ENCODE measurements at regions not wholly inside any gene's neighbourhood (a gene's known extent, or its start where the extent isn't known, plus 50 kb on each side); places are given as distances from the start of the nearest gene placed in this dataset.

- DNase-seq: peak; percentile 15
Observed at GRCh38 chr6:14927398-14927797, 318.5 kb upstream of the JARID2 start.

- DNase-seq: no peak
Observed at GRCh38 chr6:14929291-14929690, 316.6 kb upstream of the JARID2 start.

GRCh38 chr6:14930366-14930989 is 315.4 kb upstream of the JARID2 start:
- DNase-seq: peak; percentile 11

GRCh38 chr6:14932485-14933182 is 313.2 kb upstream of the JARID2 start:
- peak; percentile 29 for DNase-seq

- no peak for DNase-seq
Observed at GRCh38 chr6:14933183-14933544, 312.7 kb upstream of the JARID2 start.

- DNase-seq: no peak
Observed at GRCh38 chr6:14934013-14934412, 311.9 kb upstream of the JARID2 start.

GRCh38 chr6:14934844-14935243 is 311.0 kb upstream of the JARID2 start:
- no peak for DNase-seq

GRCh38 chr6:14936861-14937260 is 309.0 kb upstream of the JARID2 start:
- DNase-seq: no peak

- DNase-seq: peak; percentile 13
Observed at GRCh38 chr6:14943116-14943515, 302.8 kb upstream of the JARID2 start.

GRCh38 chr6:14944593-14944992 is 301.3 kb upstream of the JARID2 start:
- DNase-seq: peak; percentile 15

GRCh38 chr6:14945461-14946185 is 300.2 kb upstream of the JARID2 start:
- no peak for DNase-seq

- DNase-seq: no peak
Observed at GRCh38 chr6:14946753-14947152, 299.1 kb upstream of the JARID2 start.

- DNase-seq: peak; percentile 55
Observed at GRCh38 chr6:14948586-14949245, 297.2 kb upstream of the JARID2 start.

- no peak for DNase-seq
Observed at GRCh38 chr6:14950103-14950969, 295.5 kb upstream of the JARID2 start.

GRCh38 chr6:14950970-14951276 is 294.9 kb upstream of the JARID2 start:
- DNase-seq: no peak

GRCh38 chr6:14951704-14952103 is 294.2 kb upstream of the JARID2 start:
- peak; percentile 12 for DNase-seq

- peak; percentile 77 for DNase-seq
Observed at GRCh38 chr6:14953836-14954235, 292.0 kb upstream of the JARID2 start.

GRCh38 chr6:14957355-14958059 is 288.4 kb upstream of the JARID2 start:
- no peak for DNase-seq

- DNase-seq: no peak
Observed at GRCh38 chr6:14959324-14959885, 286.5 kb upstream of the JARID2 start.

GRCh38 chr6:14964556-14965270 is 281.2 kb upstream of the JARID2 start:
- DNase-seq: peak; percentile 87

All from NCI-H69 (cell line).